ENCODE measurements at regions not wholly inside any gene's neighbourhood (a gene's known extent, or its start where the extent isn't known, plus 50 kb on each side); places are given as distances from the start of the nearest gene placed in this dataset.
A peak's percentile ranks its signal among the peaks of the same experiment; 100 is the strongest.

DNA sequence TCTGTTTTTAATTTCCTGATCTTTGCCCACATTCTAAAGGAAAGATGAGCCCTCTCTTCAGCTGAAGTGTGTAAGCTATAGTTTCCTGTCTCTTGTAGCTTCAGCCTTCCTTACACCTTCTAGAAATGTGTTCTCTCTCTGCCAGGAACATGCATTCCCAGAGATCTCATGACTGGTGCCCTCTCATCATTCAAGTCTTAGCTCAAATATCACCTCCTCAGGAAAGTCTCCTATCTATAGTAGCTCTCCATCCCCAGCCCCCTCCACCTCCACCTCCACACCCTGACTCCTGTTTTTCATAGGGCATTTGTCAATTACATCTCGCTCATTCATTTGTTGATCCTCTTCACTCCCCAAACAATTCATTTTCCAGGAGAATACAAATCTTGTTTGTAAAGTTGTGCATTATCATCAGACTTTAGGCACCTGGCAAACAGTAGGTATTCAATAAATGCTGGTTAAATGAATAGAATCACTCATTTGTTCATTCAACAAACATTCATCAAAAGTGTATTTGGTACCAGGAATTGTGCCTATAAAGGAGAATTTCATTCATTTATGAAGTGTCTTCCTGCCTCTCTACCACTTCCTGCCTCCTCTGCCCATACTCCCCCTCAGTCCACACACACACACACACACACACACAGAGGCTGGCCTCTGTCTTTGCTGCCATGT lies 160.3 kb downstream of the BBOX1 start:
- H3K27me3 ChIP-seq, result no peaks in the 10 kb centered on the region
- no peak for ATAC-seq
- H3K36me3 ChIP-seq (replicated peaks in 1 of 2; ENCODE audit: insufficient read depth in 1 of 2, low read depth in 2 of 2), result no peaks in the 10 kb centered on the region
- intact Hi-C loops (cut with DNase I), result no loop called here
- peaks cover 38% of the 10 kb centered on the region for H3K4me1 ChIP-seq
- H3K4me3 ChIP-seq, result no peak overlapping the region
- TF ChIP-seq POLR2A (IDR thresholded peaks at IDR 0.05), result no peak
- TF ChIP-seq, protein P1, sequence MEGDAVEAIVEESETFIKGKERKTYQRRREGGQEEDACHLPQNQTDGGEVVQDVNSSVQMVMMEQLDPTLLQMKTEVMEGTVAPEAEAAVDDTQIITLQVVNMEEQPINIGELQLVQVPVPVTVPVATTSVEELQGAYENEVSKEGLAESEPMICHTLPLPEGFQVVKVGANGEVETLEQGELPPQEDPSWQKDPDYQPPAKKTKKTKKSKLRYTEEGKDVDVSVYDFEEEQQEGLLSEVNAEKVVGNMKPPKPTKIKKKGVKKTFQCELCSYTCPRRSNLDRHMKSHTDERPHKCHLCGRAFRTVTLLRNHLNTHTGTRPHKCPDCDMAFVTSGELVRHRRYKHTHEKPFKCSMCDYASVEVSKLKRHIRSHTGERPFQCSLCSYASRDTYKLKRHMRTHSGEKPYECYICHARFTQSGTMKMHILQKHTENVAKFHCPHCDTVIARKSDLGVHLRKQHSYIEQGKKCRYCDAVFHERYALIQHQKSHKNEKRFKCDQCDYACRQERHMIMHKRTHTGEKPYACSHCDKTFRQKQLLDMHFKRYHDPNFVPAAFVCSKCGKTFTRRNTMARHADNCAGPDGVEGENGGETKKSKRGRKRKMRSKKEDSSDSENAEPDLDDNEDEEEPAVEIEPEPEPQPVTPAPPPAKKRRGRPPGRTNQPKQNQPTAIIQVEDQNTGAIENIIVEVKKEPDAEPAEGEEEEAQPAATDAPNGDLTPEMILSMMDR (IDR thresholded peaks at IDR 0.05), result no peak
- H3K27ac ChIP-seq, result peak overlapping the region; percentile 46 to 76 (median 72)
- 90 to 91% methylated on average over 1 of the region's 1 CpG for WGBS, 2 donors
- H3K9me3 ChIP-seq, result no peaks in the 10 kb centered on the region
- DNase-seq, result no peak

DNA sequence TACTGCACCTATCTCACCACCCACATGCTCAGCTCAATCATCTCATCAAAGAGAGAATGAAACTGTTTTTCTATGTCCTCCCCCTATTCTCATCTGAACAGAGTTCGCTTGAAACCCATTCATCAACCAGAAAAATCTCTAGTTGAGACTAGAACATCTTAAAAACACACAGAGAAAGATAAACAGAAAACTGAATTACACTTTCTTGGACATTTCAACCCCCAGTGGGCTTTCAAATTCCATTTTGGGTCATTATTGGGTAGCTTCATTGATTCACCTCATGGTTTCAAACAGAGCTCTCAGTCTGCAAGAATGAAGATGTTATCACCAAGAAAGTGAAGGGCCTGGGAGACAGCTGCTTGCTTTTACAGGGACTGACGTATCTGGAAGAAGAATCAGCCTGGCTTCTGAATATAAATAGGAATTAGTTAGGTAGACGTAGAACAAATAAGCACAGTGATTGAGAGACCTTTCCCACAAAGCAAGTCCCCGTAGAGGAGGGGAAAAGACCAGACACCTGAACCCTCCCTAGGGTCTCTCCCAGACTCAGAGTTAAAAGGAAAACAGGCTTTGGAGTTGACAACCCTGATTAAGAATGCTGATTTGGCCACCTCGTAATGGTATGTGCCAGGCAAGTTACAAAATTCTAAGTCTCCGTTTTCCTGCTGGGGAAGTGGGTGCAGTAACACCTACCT lies 155.7 kb downstream of the BBOX1 start:
- H3K27ac ChIP-seq, result no peak overlapping the region
- H3K27me3 ChIP-seq, result no peaks in the 10 kb centered on the region
- no peak for ATAC-seq
- 52 to 55% methylated on average over 6 of the region's 6 CpGs for WGBS, 2 donors
- TF ChIP-seq, protein P1 (IDR thresholded peaks at IDR 0.05), result no peak
- no peak for TF ChIP-seq POLR2A (IDR thresholded peaks at IDR 0.05)
- intact Hi-C loops (cut with DNase I), result no loop called here
- H3K9me3 ChIP-seq, result no peaks in the 10 kb centered on the region
- no peak for DNase-seq
- peaks cover 24% of the 10 kb centered on the region for H3K4me1 ChIP-seq
- no peaks in the 10 kb centered on the region for H3K36me3 ChIP-seq (replicated peaks in 1 of 2; ENCODE audit: insufficient read depth in 1 of 2, low read depth in 2 of 2)
- H3K4me3 ChIP-seq, result no peak overlapping the region

DNA sequence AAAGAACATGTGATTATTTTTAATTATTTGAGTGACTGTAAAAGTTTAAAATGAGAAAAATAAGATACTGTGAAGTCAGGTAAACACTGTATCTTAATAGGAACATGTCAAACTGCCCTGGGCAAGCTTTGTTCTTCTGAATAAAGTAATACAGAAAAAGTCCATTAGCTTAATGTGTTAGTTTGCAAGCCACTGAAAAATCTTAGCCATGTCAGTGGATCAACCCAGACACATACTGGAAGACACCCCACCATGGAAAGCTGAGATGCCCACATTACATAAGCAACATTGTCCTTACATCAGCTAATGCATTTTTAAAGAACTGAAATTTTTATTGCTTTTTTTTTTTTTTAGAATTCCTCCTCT lies 155.2 kb downstream of the BBOX1 start:
- TF ChIP-seq, protein P1 (IDR thresholded peaks at IDR 0.05), result no peak
- TF ChIP-seq POLR2A (IDR thresholded peaks at IDR 0.05), result no peak
- Histone ChIP-seq H3K27me3 (no peaks in the 10 kb centered on the region), H3K4me1 (peaks cover 19% of the 10 kb centered on the region), H3K4me3 (no peak overlapping the region), H3K27ac (no peak overlapping the region), H3K36me3 (replicated peaks in 1 of 2; ENCODE audit: insufficient read depth in 1 of 2, low read depth in 2 of 2) (no peaks in the 10 kb centered on the region), H3K9me3 (no peaks in the 10 kb centered on the region)
- ATAC-seq (no peak), DNase-seq (no peak)
- intact Hi-C loops (cut with DNase I), result no loop called here

DNA sequence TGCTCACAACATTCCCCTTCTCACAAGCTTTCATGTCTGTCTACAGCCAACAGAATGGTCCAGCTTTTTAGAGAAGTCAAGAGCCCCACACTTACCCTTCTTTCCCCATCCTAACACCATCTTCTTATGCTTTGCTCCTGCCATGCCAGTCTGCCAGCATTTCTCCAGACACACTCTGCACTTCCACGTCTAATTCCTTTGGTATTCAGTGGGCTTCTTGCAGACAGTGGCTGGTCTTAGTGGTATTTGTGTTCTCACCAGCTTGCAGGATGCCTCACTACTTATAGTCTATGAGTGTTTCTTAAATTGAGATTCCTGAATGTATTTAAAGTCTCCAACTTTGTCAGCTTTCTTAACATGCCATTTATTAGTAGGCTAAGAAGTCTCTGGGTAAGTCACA lies 154.4 kb downstream of the BBOX1 start:
- no peak for DNase-seq
- H3K27me3 ChIP-seq, result no peaks in the 10 kb centered on the region
- no peaks in the 10 kb centered on the region for H3K36me3 ChIP-seq (replicated peaks in 1 of 2; ENCODE audit: insufficient read depth in 1 of 2, low read depth in 2 of 2)
- intact Hi-C loops (cut with DNase I), result no loop called here
- H3K27ac ChIP-seq, result no peak overlapping the region
- H3K4me3 ChIP-seq, result no peak overlapping the region
- peaks cover 12% of the 10 kb centered on the region for H3K4me1 ChIP-seq
- TF ChIP-seq, protein P1 (IDR thresholded peaks at IDR 0.05), result no peak
- TF ChIP-seq POLR2A (IDR thresholded peaks at IDR 0.05), result no peak
- no peak for ATAC-seq
- no peaks in the 10 kb centered on the region for H3K9me3 ChIP-seq
- 44 to 70% methylated on average over 1 of the region's 1 CpG for WGBS, 2 donors
